ENCODE measurements at regions not wholly inside any gene's neighbourhood (a gene's known extent, or its start where the extent isn't known, plus 50 kb on each side); places are given as distances from the start of the nearest gene placed in this dataset.

GRCh38 chr6:126897758-126898157, 220.7 kb upstream of the RSPO3 start:
- Histone ChIP-seq H3K4me1 (ENCODE audit: insufficient read depth, low read length, poor library complexity, severe bottlenecking) (no peaks in the 10 kb centered on the region), H3K9me3 (ENCODE audit: low read length) (no peaks in the 10 kb centered on the region), H3K4me3 (ENCODE audit: low read depth, low read length, poor library complexity, severe bottlenecking) (no peak overlapping the region), H3K79me2 (ENCODE audit: insufficient read depth, low read depth, low read length) (no peaks in the 10 kb centered on the region), H3K36me3 (ENCODE audit: insufficient read depth, low read length) (no peaks in the 10 kb centered on the region), H4K20me1 (ENCODE audit: insufficient read depth, low read length) (no peaks in the 10 kb centered on the region), H3K9me2 (ENCODE audit: insufficient read depth, low read length) (no peaks in the 10 kb centered on the region), H2AFZ (ENCODE audit: low read length) (no peak overlapping the region), H3K4me2 (ENCODE audit: low read length) (no peak overlapping the region), H3K27ac (ENCODE audit: low read depth, low read length, poor library complexity, severe bottlenecking) (no peak overlapping the region)
- POLR2A ChIA-PET: no interaction called here
- intact Hi-C loops (cut with micrococcal nuclease; ENCODE audit: unreplicated experiment): no loop called here
- DNase-seq (ENCODE audit: low spot score): no peak
- CTCF ChIA-PET (ENCODE audit: unreplicated experiment): no interaction called here
- no TSS peak for BruUV-seq (replicated peaks)
- TF ChIP-seq CTCF (conservative IDR thresholded peaks at IDR 0.05; ENCODE audit: low read length) (no peak), EZH2phosphoT487 (IDR thresholded peaks at IDR 0.05; ENCODE audit: borderline replicate concordance, low read depth, low read length) (no peak)

- H3K4me1 ChIP-seq (ENCODE audit: insufficient read depth, low read length, poor library complexity, severe bottlenecking): no peaks in the 10 kb centered on the region
- H3K9me2 ChIP-seq (ENCODE audit: insufficient read depth, low read length): no peaks in the 10 kb centered on the region
- TF ChIP-seq CTCF (conservative IDR thresholded peaks at IDR 0.05; ENCODE audit: low read length) (no peak), EZH2phosphoT487 (IDR thresholded peaks at IDR 0.05; ENCODE audit: borderline replicate concordance, low read depth, low read length) (no peak)
- no peaks in the 10 kb centered on the region for H4K20me1 ChIP-seq (ENCODE audit: insufficient read depth, low read length)
- no peak overlapping the region for H3K4me3 ChIP-seq (ENCODE audit: low read depth, low read length, poor library complexity, severe bottlenecking)
- H3K79me2 ChIP-seq (ENCODE audit: insufficient read depth, low read depth, low read length): no peaks in the 10 kb centered on the region
- ChIA-PET POLR2A (no interaction called here), CTCF (ENCODE audit: unreplicated experiment) (no interaction called here)
- H3K9me3 ChIP-seq (ENCODE audit: low read length): no peaks in the 10 kb centered on the region
- H3K36me3 ChIP-seq (ENCODE audit: insufficient read depth, low read length): no peaks in the 10 kb centered on the region
- no peak overlapping the region for H3K4me2 ChIP-seq (ENCODE audit: low read length)
- no peak overlapping the region for H2AFZ ChIP-seq (ENCODE audit: low read length)
- H3K27ac ChIP-seq (ENCODE audit: low read depth, low read length, poor library complexity, severe bottlenecking): no peak overlapping the region
- no peak for DNase-seq (ENCODE audit: low spot score)
- intact Hi-C loops (cut with micrococcal nuclease; ENCODE audit: unreplicated experiment): no loop called here
- BruUV-seq (replicated peaks): no TSS peak
These were observed 214.3 kb upstream of the RSPO3 start for GRCh38 chr6:126904176-126904575.

GRCh38 chr6:126905917-126906316, 212.6 kb upstream of the RSPO3 start:
- TF ChIP-seq EZH2phosphoT487 (IDR thresholded peaks at IDR 0.05; ENCODE audit: borderline replicate concordance, low read depth, low read length) (no peak), CTCF (conservative IDR thresholded peaks at IDR 0.05; ENCODE audit: low read length) (no peak)
- CTCF ChIA-PET (ENCODE audit: unreplicated experiment): no interaction called here

More at GRCh38 chr6:126905917-126906316, 212.6 kb upstream of the RSPO3 start:
- Histone ChIP-seq H3K27ac (ENCODE audit: low read depth, low read length, poor library complexity, severe bottlenecking) (no peak overlapping the region), H3K79me2 (ENCODE audit: insufficient read depth, low read depth, low read length) (no peaks in the 10 kb centered on the region), H4K20me1 (ENCODE audit: insufficient read depth, low read length) (no peaks in the 10 kb centered on the region), H3K9me3 (ENCODE audit: low read length) (no peaks in the 10 kb centered on the region), H3K36me3 (ENCODE audit: insufficient read depth, low read length) (no peaks in the 10 kb centered on the region), H2AFZ (ENCODE audit: low read length) (no peak overlapping the region), H3K4me1 (ENCODE audit: insufficient read depth, low read length, poor library complexity, severe bottlenecking) (no peaks in the 10 kb centered on the region), H3K4me2 (ENCODE audit: low read length) (no peak overlapping the region), H3K9me2 (ENCODE audit: insufficient read depth, low read length) (no peaks in the 10 kb centered on the region), H3K4me3 (ENCODE audit: low read depth, low read length, poor library complexity, severe bottlenecking) (no peak overlapping the region)
- POLR2A ChIA-PET: no interaction called here
- DNase-seq (ENCODE audit: low spot score): no peak
- no TSS peak for BruUV-seq (replicated peaks)
- intact Hi-C loops (cut with micrococcal nuclease; ENCODE audit: unreplicated experiment): no loop called here
